Keratinocyte (primary cell): ENCODE measurements at regions not wholly inside any gene's neighbourhood (a gene's known extent, or its start where the extent isn't known, plus 50 kb on each side); places are given as distances from the start of the nearest gene placed in this dataset.

Experiments
- DNase-seq: peaks from one replicate; pipeline ENCODE4 v3.0.0-alpha.2; 2011; ENCODE audit warnings: low read depth, missing footprints, low spot score
- FAIRE-seq: peaks from 2 replicates; lab custom pipeline; 2011; peaks lifted over from hg19 to GRCh38; lab: Jason Lieb, UNC
- H2AFZ ChIP-seq: 2 replicates; pipeline ENCODE4 v1.6.0; 2012; ENCODE audit warnings: low read length, control low read depth, inconsistent platforms; ENCODE audit not compliant: control insufficient read depth
- H3K27ac ChIP-seq: 2 replicates; pipeline ENCODE4 v1.5.1; 2011; ENCODE audit warnings: low read length; ENCODE audit not compliant: control insufficient read depth, insufficient read depth
- H3K27me3 ChIP-seq: 3 replicates; pipeline ENCODE4 v1.6.0; 2011; ENCODE audit warnings: low read length; ENCODE audit not compliant: control insufficient read depth, insufficient read depth; ENCODE audit errors: extremely low read depth
- H3K36me3 ChIP-seq, 2 experiments: 2 replicates in 1 of 2; 3 replicates in 1 of 2; pipeline ENCODE4 v1.5.1; 2011; ENCODE audit warnings: low read length in 2 of 2, mild to moderate bottlenecking in 1 of 2; ENCODE audit not compliant: control insufficient read depth in 2 of 2, insufficient read depth in 2 of 2; ENCODE audit errors: extremely low read depth in 1 of 2
- H3K4me1 ChIP-seq: 3 replicates; pipeline ENCODE4 v1.5.1; 2011; ENCODE audit warnings: low read length; ENCODE audit not compliant: control insufficient read depth, insufficient read depth; ENCODE audit errors: extremely low read depth
- H3K4me2 ChIP-seq: 3 replicates; pipeline ENCODE4 v1.6.0; 2011; ENCODE audit warnings: low read depth, low read length; ENCODE audit not compliant: control insufficient read depth, insufficient read depth; ENCODE audit errors: extremely low read depth
- H3K4me3 ChIP-seq, 3 experiments: fragments of 200-600 bp in 1 of 3; sonication (generic) in 1 of 3; 2 replicates in 2 of 3; 3 replicates in 1 of 3; pipeline ENCODE4 v1.5.1; 2011 to 2016; ENCODE audit warnings: low read length in 3 of 3, mild to moderate bottlenecking in 3 of 3, control low read depth in 2 of 3, inconsistent platforms in 1 of 3, low read depth in 1 of 3, mixed read lengths in 1 of 3, mixed run types in 1 of 3, moderate library complexity in 1 of 3; ENCODE audit not compliant: control insufficient read depth in 2 of 3, insufficient read depth in 2 of 3; ENCODE audit errors: extremely low read depth in 1 of 3
- H3K79me2 ChIP-seq: 2 replicates; pipeline ENCODE4 v1.6.0; 2012; ENCODE audit warnings: low read length; ENCODE audit not compliant: control insufficient read depth, insufficient read depth
- H3K9ac ChIP-seq: 3 replicates; pipeline ENCODE4 v1.6.0; 2011; ENCODE audit warnings: low read length; ENCODE audit not compliant: control insufficient read depth, insufficient read depth; ENCODE audit errors: extremely low read depth
- H3K9me1 ChIP-seq: 3 replicates; pipeline ENCODE4 v1.6.0; 2011; ENCODE audit warnings: low read length; ENCODE audit not compliant: control insufficient read depth, insufficient read depth; ENCODE audit errors: extremely low read depth
- H3K9me3 ChIP-seq: 2 replicates; pipeline ENCODE4 v1.5.1; 2012; ENCODE audit warnings: low read depth, low read length; ENCODE audit not compliant: control insufficient read depth
- H4K20me1 ChIP-seq: 3 replicates; pipeline ENCODE4 v1.6.0; 2011; ENCODE audit warnings: low read length; ENCODE audit not compliant: control insufficient read depth, insufficient read depth; ENCODE audit errors: extremely low read depth
- EZH2 ChIP-seq: IDR thresholded peaks from one replicate; pipeline ENCODE4 v1.6.1; 2012; ENCODE audit warnings: inconsistent platforms, mild to moderate bottlenecking, low read length, moderate library complexity
- dilution Hi-C: fragments of 300-500 bp; cut with MboI; formaldehyde crosslinking; loops from one replicate; pipeline ENCODE4 v1.7.0; 2020; ENCODE audit warnings: low sequenced_read_pairs; ENCODE audit not compliant: extremely low pct_ligation_motif_present
- TF ChIP-seq, protein P1 (sequence below), 3 experiments: IDR thresholded peaks in 1 of 3; conservative IDR thresholded peaks in 1 of 3; optimal IDR thresholded peaks in 1 of 3; 2 replicates in 2 of 3; 3 replicates in 1 of 3; pipeline versions ENCODE3 to v1.5.1; 2011; ENCODE audit warnings: low read length in 3 of 3, mild to moderate bottlenecking in 3 of 3, moderate library complexity in 2 of 3, control low read depth in 1 of 3, inconsistent platforms in 1 of 3; ENCODE audit not compliant: insufficient read depth in 2 of 3; ENCODE audit errors: extremely low read depth in 1 of 3

DNA sequence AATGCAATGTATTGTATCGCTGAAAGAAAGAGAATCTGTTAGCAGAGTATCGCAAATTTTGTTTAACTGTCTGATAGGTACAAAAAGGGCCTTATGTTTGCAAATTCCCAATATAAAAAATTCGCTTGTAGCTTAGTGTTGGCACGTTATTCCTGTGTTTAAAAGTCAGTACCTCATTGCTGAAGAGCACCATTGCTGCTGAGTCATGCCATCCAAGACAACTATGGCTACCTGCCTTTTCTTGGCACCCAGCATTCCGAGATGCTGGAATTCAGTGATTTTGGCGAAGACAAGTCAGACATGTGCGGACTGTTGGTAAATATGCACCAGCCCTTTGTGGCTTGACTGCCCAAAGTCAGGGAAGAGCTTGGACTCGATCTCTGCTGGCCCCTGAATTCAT lies 149.5 kb upstream of the EEA1 start:
- dilution Hi-C loops, result no loop called here
- no peak overlapping the region for H3K4me3 ChIP-seq
- no peaks in the 10 kb centered on the region for H3K36me3 ChIP-seq
- TF ChIP-seq, protein P1, sequence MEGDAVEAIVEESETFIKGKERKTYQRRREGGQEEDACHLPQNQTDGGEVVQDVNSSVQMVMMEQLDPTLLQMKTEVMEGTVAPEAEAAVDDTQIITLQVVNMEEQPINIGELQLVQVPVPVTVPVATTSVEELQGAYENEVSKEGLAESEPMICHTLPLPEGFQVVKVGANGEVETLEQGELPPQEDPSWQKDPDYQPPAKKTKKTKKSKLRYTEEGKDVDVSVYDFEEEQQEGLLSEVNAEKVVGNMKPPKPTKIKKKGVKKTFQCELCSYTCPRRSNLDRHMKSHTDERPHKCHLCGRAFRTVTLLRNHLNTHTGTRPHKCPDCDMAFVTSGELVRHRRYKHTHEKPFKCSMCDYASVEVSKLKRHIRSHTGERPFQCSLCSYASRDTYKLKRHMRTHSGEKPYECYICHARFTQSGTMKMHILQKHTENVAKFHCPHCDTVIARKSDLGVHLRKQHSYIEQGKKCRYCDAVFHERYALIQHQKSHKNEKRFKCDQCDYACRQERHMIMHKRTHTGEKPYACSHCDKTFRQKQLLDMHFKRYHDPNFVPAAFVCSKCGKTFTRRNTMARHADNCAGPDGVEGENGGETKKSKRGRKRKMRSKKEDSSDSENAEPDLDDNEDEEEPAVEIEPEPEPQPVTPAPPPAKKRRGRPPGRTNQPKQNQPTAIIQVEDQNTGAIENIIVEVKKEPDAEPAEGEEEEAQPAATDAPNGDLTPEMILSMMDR (optimal IDR thresholded peaks at IDR 0.05 in 1 of 3, IDR thresholded peaks at IDR 0.05 in 1 of 3, conservative IDR thresholded peaks at IDR 0.05 in 1 of 3; ENCODE audit: extremely low read depth in 1 of 3, insufficient read depth in 2 of 3, low read length in 3 of 3), result no peak
- H3K27me3 ChIP-seq, result no peaks in the 10 kb centered on the region
- H4K20me1 ChIP-seq, result no peaks in the 10 kb centered on the region
- H3K9me3 ChIP-seq, result no peaks in the 10 kb centered on the region
- no peak for DNase-seq
- no peaks in the 10 kb centered on the region for H3K79me2 ChIP-seq
- H2AFZ ChIP-seq, result no peak overlapping the region
- no peak overlapping the region for H3K4me2 ChIP-seq
- FAIRE-seq, result no peak
- no peaks in the 10 kb centered on the region for H3K9me1 ChIP-seq
- no peak overlapping the region for H3K9ac ChIP-seq
- peaks cover 10% of the 10 kb centered on the region for H3K4me1 ChIP-seq
- H3K27ac ChIP-seq, result no peak overlapping the region

DNA sequence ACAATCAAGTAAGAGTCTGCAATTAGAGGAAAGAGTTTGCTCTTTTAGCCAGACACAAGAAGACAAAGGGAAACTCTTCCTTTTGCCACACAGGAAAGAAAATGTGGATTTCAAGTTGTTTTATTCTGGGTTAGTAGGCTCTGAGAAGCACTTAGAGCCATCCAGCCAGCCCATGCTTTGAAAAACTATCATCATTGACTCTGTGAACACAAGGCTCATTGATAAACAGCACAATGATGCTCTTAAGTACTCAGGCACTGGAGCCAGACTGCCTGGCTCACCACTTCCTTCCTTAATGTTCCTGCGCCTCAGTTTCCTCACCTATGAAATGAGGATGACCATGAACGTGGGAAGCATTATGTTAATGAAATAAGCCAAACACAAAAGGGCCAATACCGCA lies 150.2 kb upstream of the EEA1 start:
- FAIRE-seq, result no peak

More for the DNA sequence above, 150.2 kb upstream of the EEA1 start:
- dilution Hi-C loops, result no loop called here
- Histone ChIP-seq H3K4me3 (no peak overlapping the region), H3K27me3 (no peaks in the 10 kb centered on the region), H3K9me1 (no peaks in the 10 kb centered on the region), H3K36me3 (no peaks in the 10 kb centered on the region), H3K27ac (no peak overlapping the region), H2AFZ (no peak overlapping the region), H3K79me2 (no peaks in the 10 kb centered on the region), H3K9ac (no peak overlapping the region), H3K4me1 (peaks cover 10% of the 10 kb centered on the region), H4K20me1 (no peaks in the 10 kb centered on the region), H3K9me3 (no peaks in the 10 kb centered on the region), H3K4me2 (no peak overlapping the region)
- no peak for TF ChIP-seq EZH2
- TF ChIP-seq, protein P1 (optimal IDR thresholded peaks at IDR 0.05 in 1 of 3, IDR thresholded peaks at IDR 0.05 in 1 of 3, conservative IDR thresholded peaks at IDR 0.05 in 1 of 3; ENCODE audit: extremely low read depth in 1 of 3, insufficient read depth in 2 of 3, low read length in 3 of 3), result no peak
- DNase-seq, result no peak
